Endothelial cell of umbilical vein (primary cell): ENCODE measurements at regions not wholly inside any gene's neighbourhood (a gene's known extent, or its start where the extent isn't known, plus 50 kb on each side); places are given as distances from the start of the nearest gene placed in this dataset.

Source experiments
- EZH2 ChIP-seq: IDR thresholded peaks from 2 replicates; pipeline ENCODE4 v1.6.1; 2012; ENCODE audit warnings: borderline replicate concordance, low read depth, mild to moderate bottlenecking, moderate library complexity, low read length, inconsistent platforms; ENCODE audit not compliant: severe bottlenecking
- FOS ChIP-seq: IDR thresholded peaks from 2 replicates; pipeline ENCODE4 v1.6.1; 2011; ENCODE audit warnings: mild to moderate bottlenecking, low read length, moderate library complexity, borderline replicate concordance; ENCODE audit not compliant: insufficient read depth
- GATA2 ChIP-seq: IDR thresholded peaks from 2 replicates; pipeline ENCODE4 v1.7.0; 2011; ENCODE audit warnings: low read depth, mild to moderate bottlenecking, moderate library complexity, mixed read lengths, low read length; ENCODE audit not compliant: insufficient read length, insufficient read depth
- POLR2A ChIP-seq: IDR thresholded peaks from 2 replicates; pipeline ENCODE4 v1.6.1; 2012; ENCODE audit warnings: low read depth, mild to moderate bottlenecking, control low read depth, low read length
- POLR2AphosphoS5 ChIP-seq: IDR thresholded peaks from 2 replicates; pipeline ENCODE4 v1.6.1; 2012; ENCODE audit warnings: low read depth, mild to moderate bottlenecking, control low read depth, low read length, moderate library complexity; ENCODE audit not compliant: insufficient read depth
- TF ChIP-seq, protein P1 (sequence below), 2 donors: IDR thresholded peaks; 1 replicate in 1 of 2; 2 replicates in 1 of 2; pipeline ENCODE4 v1.5.1; 2011; ENCODE audit warnings: low read length in 2 of 2, mild to moderate bottlenecking in 2 of 2, moderate library complexity in 2 of 2, control low read depth in 1 of 2, inconsistent platforms in 1 of 2, low read depth in 1 of 2; ENCODE audit not compliant: insufficient read depth in 1 of 2; ENCODE audit errors: extremely low read depth in 1 of 2
- TF ChIP-seq, protein P2 (sequence below): IDR thresholded peaks from 2 replicates; pipeline ENCODE4 v1.6.1; 2011; ENCODE audit not compliant: insufficient read depth, insufficient read length

DNA sequence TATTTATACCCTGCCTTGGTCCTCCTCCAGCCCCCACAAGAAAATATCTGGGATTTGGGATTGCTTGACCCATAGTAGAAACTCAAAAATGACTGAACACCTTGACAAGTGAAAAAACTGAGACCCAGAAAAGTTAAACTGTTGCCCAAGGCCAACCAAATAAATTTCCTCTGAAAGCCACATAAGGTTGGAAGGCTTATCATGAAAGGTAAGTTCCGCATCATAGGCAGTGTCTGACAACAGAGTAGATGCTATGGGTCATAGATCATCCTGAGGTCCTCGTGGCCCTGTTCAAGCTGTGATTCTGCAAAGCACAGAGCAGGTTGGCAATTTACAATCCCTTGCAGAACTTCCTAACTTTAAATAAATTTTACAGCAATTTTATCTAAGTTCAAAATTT is 140.8 kb upstream of the TSC22D2 start:
- TF ChIP-seq, protein P1, sequence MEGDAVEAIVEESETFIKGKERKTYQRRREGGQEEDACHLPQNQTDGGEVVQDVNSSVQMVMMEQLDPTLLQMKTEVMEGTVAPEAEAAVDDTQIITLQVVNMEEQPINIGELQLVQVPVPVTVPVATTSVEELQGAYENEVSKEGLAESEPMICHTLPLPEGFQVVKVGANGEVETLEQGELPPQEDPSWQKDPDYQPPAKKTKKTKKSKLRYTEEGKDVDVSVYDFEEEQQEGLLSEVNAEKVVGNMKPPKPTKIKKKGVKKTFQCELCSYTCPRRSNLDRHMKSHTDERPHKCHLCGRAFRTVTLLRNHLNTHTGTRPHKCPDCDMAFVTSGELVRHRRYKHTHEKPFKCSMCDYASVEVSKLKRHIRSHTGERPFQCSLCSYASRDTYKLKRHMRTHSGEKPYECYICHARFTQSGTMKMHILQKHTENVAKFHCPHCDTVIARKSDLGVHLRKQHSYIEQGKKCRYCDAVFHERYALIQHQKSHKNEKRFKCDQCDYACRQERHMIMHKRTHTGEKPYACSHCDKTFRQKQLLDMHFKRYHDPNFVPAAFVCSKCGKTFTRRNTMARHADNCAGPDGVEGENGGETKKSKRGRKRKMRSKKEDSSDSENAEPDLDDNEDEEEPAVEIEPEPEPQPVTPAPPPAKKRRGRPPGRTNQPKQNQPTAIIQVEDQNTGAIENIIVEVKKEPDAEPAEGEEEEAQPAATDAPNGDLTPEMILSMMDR (IDR thresholded peaks at IDR 0.05; ENCODE audit: extremely low read depth in 1 of 2, insufficient read depth in 1 of 2, low read depth in 1 of 2, low read length in 2 of 2), result no peak
- no peak for TF ChIP-seq POLR2A
- TF ChIP-seq POLR2AphosphoS5, result no peak
- TF ChIP-seq EZH2, result no peak
- no peak for TF ChIP-seq FOS
- TF ChIP-seq GATA2, result no peak
- TF ChIP-seq, protein P2, sequence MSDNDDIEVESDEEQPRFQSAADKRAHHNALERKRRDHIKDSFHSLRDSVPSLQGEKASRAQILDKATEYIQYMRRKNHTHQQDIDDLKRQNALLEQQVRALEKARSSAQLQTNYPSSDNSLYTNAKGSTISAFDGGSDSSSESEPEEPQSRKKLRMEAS, result no peak
